ENCODE measurements at regions not wholly inside any gene's neighbourhood (a gene's known extent, or its start where the extent isn't known, plus 50 kb on each side); places are given as distances from the start of the nearest gene placed in this dataset.

GRCh38 chr9:22217254-22217653 lies 208.1 kb upstream of the CDKN2B start:
- TF ChIP-seq CTCF (IDR thresholded peaks at IDR 0.05) (no peak), HMGXB4 (CRISPR knock-in tag; IDR thresholded peaks at IDR 0.05; ENCODE audit: borderline replicate concordance) (no peak), NR3C1 (IDR thresholded peaks at IDR 0.05) (no peak)

All from A549 (cell line).